Right ventricle myocardium superior (tissue), 1 donor: ENCODE measurements at regions not wholly inside any gene's neighbourhood (a gene's known extent, or its start where the extent isn't known, plus 50 kb on each side); places are given as distances from the start of the nearest gene placed in this dataset.

ENCODE experiments used
- ATAC-seq: fragments of 200-7000 bp; cut with Tn5 transposase; one replicate; pipeline ENCODE4 v1.9.1; 2020; ENCODE audit warnings: mild to moderate bottlenecking; ENCODE audit not compliant: poor library complexity
- DNase-seq: peaks from one replicate; pipeline ENCODE4 v3.0.0-alpha.2; 2020
- intact Hi-C: fragments of 100-400 bp; cut with DNase I; formaldehyde crosslinking; loops from one replicate; pipeline ENCODE4 v1.11.2; 2022
- donor health status: DM: no; HTN: yes; CAD: no; lungs with severe emphysema.

- ATAC-seq: no peak
- intact Hi-C loops: no loop called here
- no peak for DNase-seq
Observed at GRCh38 chr4:114458728-114459127, 139.9 kb upstream of the UGT8 start.

GRCh38 chr4:114464726-114465272 lies 133.8 kb upstream of the UGT8 start:
- ATAC-seq (no peak), DNase-seq (no peak)
- intact Hi-C loops: no loop called here

GRCh38 chr4:114465766-114466165 lies 132.8 kb upstream of the UGT8 start:
- no peak for DNase-seq
- ATAC-seq: no peak
- intact Hi-C loops: no loop called here

GRCh38 chr4:114466299-114466698 lies 132.3 kb upstream of the UGT8 start:
- ATAC-seq: no peak
- DNase-seq: no peak
- intact Hi-C loops: no loop called here

GRCh38 chr4:114472269-114473032 lies 126.2 kb upstream of the UGT8 start:
- intact Hi-C loops: no loop called here
- ATAC-seq: no peak
- DNase-seq: no peak

GRCh38 chr4:114474188-114474800 lies 124.3 kb upstream of the UGT8 start:
- ATAC-seq: no peak
- DNase-seq: no peak
- intact Hi-C loops: no loop called here

GRCh38 chr4:114476310-114476709 lies 122.3 kb upstream of the UGT8 start:
- ATAC-seq: no peak

GRCh38 chr4:114479595-114479994 lies 119.0 kb upstream of the UGT8 start:
- ATAC-seq (no peak), DNase-seq (no peak)
- intact Hi-C loops: no loop called here

More at GRCh38 chr4:114476310-114476709, 122.3 kb upstream of the UGT8 start:
- intact Hi-C loops: no loop called here
- no peak for DNase-seq

GRCh38 chr4:114481856-114482255 lies 116.8 kb upstream of the UGT8 start:
- no peak for DNase-seq
- ATAC-seq: no peak

GRCh38 chr4:114487101-114487500 lies 111.5 kb upstream of the UGT8 start:
- intact Hi-C loops: no loop called here
- ATAC-seq (no peak), DNase-seq (no peak)

More at GRCh38 chr4:114481856-114482255, 116.8 kb upstream of the UGT8 start:
- intact Hi-C loops: no loop called here

- ATAC-seq (no peak), DNase-seq (no peak)
- intact Hi-C loops: no loop called here
Observed at GRCh38 chr4:114488301-114488982, 110.2 kb upstream of the UGT8 start.

GRCh38 chr4:114494246-114494803 lies 104.3 kb upstream of the UGT8 start:
- DNase-seq (no peak), ATAC-seq (no peak)
- intact Hi-C loops: no loop called here

- intact Hi-C loops: no loop called here
- no peak for ATAC-seq
- DNase-seq: no peak
Observed at GRCh38 chr4:114495471-114495928, 103.1 kb upstream of the UGT8 start.

GRCh38 chr4:114497116-114497515 lies 101.5 kb upstream of the UGT8 start:
- intact Hi-C loops: no loop called here
- no peak for ATAC-seq
- DNase-seq: no peak

GRCh38 chr4:114509340-114509739 lies 89.3 kb upstream of the UGT8 start:
- no peak for ATAC-seq
- intact Hi-C loops: no loop called here
- no peak for DNase-seq

- ATAC-seq (no peak), DNase-seq (no peak)
- intact Hi-C loops: no loop called here
Observed at GRCh38 chr4:114512595-114513295, 85.9 kb upstream of the UGT8 start.

- DNase-seq: no peak
- no peak for ATAC-seq
- intact Hi-C loops: no loop called here
Observed at GRCh38 chr4:114519368-114519767, 79.2 kb upstream of the UGT8 start.

- ATAC-seq: no peak
- no peak for DNase-seq
- intact Hi-C loops: no loop called here
Observed at GRCh38 chr4:114527170-114527569, 71.4 kb upstream of the UGT8 start.

- DNase-seq: no peak
- ATAC-seq: no peak
- intact Hi-C loops: no loop called here
Observed at GRCh38 chr4:114527637-114528036, 71.0 kb upstream of the UGT8 start.
